ENCODE measurements at regions not wholly inside any gene's neighbourhood (a gene's known extent, or its start where the extent isn't known, plus 50 kb on each side); places are given as distances from the start of the nearest gene placed in this dataset.

DNA sequence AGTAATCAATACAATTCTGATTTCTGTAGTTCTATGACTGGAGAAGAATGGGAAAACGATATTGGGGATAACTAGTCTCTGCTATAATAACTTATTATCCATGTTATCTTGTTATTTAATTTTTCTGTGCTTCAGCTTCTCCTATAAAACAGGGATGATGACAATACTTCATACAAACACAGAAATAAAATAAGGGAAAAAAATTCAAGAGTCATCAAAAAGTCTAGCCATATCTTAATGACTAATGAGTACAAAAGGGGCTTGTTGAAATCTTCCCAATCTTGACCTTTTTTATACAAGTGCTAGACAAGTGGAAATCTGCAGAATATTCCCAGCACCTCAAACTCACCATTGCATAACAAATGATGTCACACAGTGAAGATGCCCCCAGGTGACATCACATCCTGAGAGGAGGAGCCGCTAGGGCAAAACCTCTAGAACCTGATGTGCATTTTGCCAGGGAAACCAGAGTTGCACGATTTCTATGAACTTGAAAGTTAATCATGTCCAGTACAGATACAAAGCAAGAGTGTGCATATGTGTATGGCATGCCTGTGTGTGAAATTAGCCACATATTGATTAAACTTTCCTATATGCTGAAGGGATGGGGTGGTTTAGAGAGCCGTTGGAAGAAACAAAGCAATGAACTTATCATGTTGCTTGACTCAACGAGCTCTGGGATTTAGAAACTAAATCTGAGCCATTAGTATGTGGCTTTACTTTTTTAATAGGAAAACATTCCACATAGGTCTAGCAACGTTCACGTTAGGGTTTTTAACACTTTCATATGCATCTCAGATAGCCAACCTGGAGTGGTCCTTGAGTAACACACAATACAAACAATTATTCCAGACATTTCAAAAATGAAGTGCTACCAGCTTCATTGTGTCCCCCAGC, 278.9 kb downstream of the SLC4A3 start:
- Mint-ChIP-seq H3K9me3 (no peaks in the 10 kb centered on the region), H3K4me3 (no peak overlapping the region), H3K4me1 (no peaks in the 10 kb centered on the region), H3K27me3 (peaks cover 3% of the 10 kb centered on the region), H3K36me3 (no peaks in the 10 kb centered on the region), H3K27ac (no peak overlapping the region)
- DNase-seq: no peak

- no peaks in the 10 kb centered on the region for H3K9me3 Mint-ChIP-seq
- H3K4me3 Mint-ChIP-seq: no peak overlapping the region
- no peaks in the 10 kb centered on the region for H3K4me1 Mint-ChIP-seq
- DNase-seq: no peak
- no peak overlapping the region for H3K27ac Mint-ChIP-seq
- no peaks in the 10 kb centered on the region for H3K36me3 Mint-ChIP-seq
- H3K27me3 Mint-ChIP-seq: peaks cover 3% of the 10 kb centered on the region
These were observed 279.6 kb downstream of the SLC4A3 start for GRCh38 chr2:219907011-219907365.

GRCh38 chr2:219908538-219908937, 281.1 kb downstream of the SLC4A3 start:
- H3K27ac Mint-ChIP-seq: no peak overlapping the region
- no peaks in the 10 kb centered on the region for H3K36me3 Mint-ChIP-seq
- no peak overlapping the region for H3K4me3 Mint-ChIP-seq
- no peak for DNase-seq
- H3K9me3 Mint-ChIP-seq: no peaks in the 10 kb centered on the region
- no peaks in the 10 kb centered on the region for H3K27me3 Mint-ChIP-seq
- H3K4me1 Mint-ChIP-seq: no peaks in the 10 kb centered on the region

GRCh38 chr2:219911541-219911940, 284.1 kb downstream of the SLC4A3 start:
- no peaks in the 10 kb centered on the region for H3K27me3 Mint-ChIP-seq
- H3K4me1 Mint-ChIP-seq: no peaks in the 10 kb centered on the region
- no peak for DNase-seq
- no peak overlapping the region for H3K27ac Mint-ChIP-seq
- H3K4me3 Mint-ChIP-seq: no peak overlapping the region
- H3K36me3 Mint-ChIP-seq: no peaks in the 10 kb centered on the region
- H3K9me3 Mint-ChIP-seq: no peaks in the 10 kb centered on the region

GRCh38 chr2:219912491-219912921, 285.1 kb downstream of the SLC4A3 start:
- Mint-ChIP-seq H3K27me3 (no peaks in the 10 kb centered on the region), H3K4me1 (no peaks in the 10 kb centered on the region), H3K9me3 (no peaks in the 10 kb centered on the region), H3K27ac (no peak overlapping the region), H3K36me3 (no peaks in the 10 kb centered on the region), H3K4me3 (no peak overlapping the region)
- no peak for DNase-seq

GRCh38 chr2:219914577-219914976, 287.1 kb downstream of the SLC4A3 start:
- no peaks in the 10 kb centered on the region for H3K36me3 Mint-ChIP-seq
- no peaks in the 10 kb centered on the region for H3K27me3 Mint-ChIP-seq
- no peaks in the 10 kb centered on the region for H3K9me3 Mint-ChIP-seq
- no peaks in the 10 kb centered on the region for H3K4me1 Mint-ChIP-seq
- no peak overlapping the region for H3K4me3 Mint-ChIP-seq
- H3K27ac Mint-ChIP-seq: no peak overlapping the region
- DNase-seq: no peak

DNA sequence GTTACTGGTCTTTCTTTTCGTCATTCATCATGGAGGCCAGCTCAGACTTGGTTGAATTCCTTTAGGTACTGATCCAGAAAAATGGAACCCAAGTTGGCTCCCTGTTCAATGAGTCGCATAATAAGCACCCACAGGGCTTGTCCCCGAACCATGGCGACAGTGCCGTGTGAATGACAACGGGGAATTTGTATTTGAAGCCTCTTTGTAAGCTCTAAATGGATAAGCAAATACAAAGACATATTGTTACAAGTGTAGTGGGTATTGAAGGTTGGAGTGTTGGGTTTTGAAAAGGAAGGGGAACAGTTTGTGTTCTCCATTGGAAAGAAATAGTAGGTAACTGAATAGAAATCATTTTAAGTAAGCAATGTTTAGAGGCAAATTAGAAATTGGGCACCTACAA, 288.9 kb downstream of the SLC4A3 start:
- Mint-ChIP-seq H3K4me1 (no peaks in the 10 kb centered on the region), H3K36me3 (no peaks in the 10 kb centered on the region), H3K27ac (no peak overlapping the region), H3K4me3 (no peak overlapping the region), H3K27me3 (no peaks in the 10 kb centered on the region), H3K9me3 (no peaks in the 10 kb centered on the region)
- no peak for DNase-seq

DNA sequence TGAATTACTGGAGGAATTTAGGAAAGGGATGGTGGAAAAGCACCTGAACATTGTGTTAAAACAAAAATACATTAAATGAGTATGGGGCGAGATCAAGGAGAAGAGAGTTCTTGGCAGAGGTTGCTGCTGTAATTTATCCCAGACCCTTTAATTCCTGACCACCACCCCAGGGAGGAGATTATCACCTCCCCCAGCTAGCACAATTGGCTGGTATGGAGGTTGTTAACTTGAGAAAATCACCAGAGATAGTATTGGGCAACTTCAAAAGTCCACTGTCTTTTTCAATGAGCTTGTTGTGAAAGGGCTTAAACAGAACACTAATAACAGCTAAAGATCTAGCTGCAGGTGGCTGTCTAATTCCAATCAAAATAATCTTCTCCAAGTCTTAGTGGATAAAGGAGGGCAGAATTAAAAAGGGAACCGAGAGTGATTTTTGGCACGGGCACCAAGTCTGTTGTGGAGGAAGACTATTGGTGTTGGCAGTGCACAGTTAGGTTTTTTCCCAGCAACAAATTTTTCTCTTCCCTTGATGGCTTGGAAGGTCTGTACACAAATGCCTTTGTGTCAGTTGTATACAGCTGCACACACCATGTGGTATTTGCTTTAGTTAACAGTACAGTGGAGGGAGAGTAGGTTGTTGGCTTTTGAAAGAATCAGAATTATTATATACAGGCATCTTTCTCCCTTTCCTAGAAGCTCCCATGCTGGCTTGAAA, 289.5 kb downstream of the SLC4A3 start:
- DNase-seq: no peak
- no peaks in the 10 kb centered on the region for H3K4me1 Mint-ChIP-seq
- no peaks in the 10 kb centered on the region for H3K27me3 Mint-ChIP-seq
- H3K27ac Mint-ChIP-seq: no peak overlapping the region
- H3K36me3 Mint-ChIP-seq: no peaks in the 10 kb centered on the region
- H3K9me3 Mint-ChIP-seq: no peaks in the 10 kb centered on the region
- H3K4me3 Mint-ChIP-seq: no peak overlapping the region

DNA sequence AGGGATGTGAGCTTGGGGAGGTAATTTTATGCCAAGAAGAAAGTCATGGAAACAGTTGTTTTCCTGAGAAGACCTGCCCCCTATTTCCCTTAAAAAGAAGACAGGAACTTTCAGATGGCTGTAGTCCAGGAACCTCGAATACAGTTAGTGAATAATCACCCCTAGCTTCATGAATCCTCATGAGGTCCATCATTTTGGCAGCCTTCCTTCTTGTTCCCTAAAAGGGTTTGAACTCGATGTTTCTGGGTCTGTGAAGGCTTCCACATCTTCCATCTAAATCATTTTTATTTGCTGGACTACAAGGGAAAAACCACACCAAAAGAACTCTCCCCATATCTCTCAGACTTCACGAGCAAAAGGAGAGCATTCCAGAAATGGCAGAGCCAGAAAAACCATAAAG, 290.8 kb downstream of the SLC4A3 start:
- H3K4me1 Mint-ChIP-seq: no peaks in the 10 kb centered on the region
- no peak overlapping the region for H3K4me3 Mint-ChIP-seq
- no peaks in the 10 kb centered on the region for H3K9me3 Mint-ChIP-seq
- DNase-seq: no peak
- H3K36me3 Mint-ChIP-seq: no peaks in the 10 kb centered on the region
- H3K27ac Mint-ChIP-seq: no peak overlapping the region
- no peaks in the 10 kb centered on the region for H3K27me3 Mint-ChIP-seq

DNA sequence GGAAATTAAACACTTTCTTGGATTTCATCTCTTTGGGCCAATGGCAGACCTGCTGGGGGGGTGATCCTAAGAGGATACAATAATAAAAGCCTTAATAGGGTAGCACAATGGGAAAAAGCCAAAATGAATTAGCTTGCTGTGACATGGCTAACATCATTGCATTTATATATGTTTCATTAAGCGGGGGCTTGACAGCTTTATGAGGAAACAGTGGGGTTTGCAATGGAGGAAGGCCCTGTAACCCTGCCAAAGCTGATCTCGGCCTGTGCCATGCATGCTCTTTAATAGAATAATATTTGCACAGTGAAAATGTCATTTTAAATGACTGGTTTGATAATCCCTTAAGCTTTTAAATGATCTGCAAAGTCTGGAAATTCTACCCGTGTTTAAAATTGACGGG, 291.5 kb downstream of the SLC4A3 start:
- DNase-seq: no peak
- no peaks in the 10 kb centered on the region for H3K4me1 Mint-ChIP-seq
- H3K4me3 Mint-ChIP-seq: no peak overlapping the region
- no peaks in the 10 kb centered on the region for H3K27me3 Mint-ChIP-seq
- no peak overlapping the region for H3K27ac Mint-ChIP-seq
- H3K36me3 Mint-ChIP-seq: no peaks in the 10 kb centered on the region
- no peaks in the 10 kb centered on the region for H3K9me3 Mint-ChIP-seq

GRCh38 chr2:219919506-219919905, 292.1 kb downstream of the SLC4A3 start:
- Mint-ChIP-seq H3K27me3 (no peaks in the 10 kb centered on the region), H3K9me3 (no peaks in the 10 kb centered on the region), H3K4me3 (no peak overlapping the region), H3K4me1 (no peaks in the 10 kb centered on the region), H3K36me3 (no peaks in the 10 kb centered on the region), H3K27ac (no peak overlapping the region)
- DNase-seq: no peak

DNA sequence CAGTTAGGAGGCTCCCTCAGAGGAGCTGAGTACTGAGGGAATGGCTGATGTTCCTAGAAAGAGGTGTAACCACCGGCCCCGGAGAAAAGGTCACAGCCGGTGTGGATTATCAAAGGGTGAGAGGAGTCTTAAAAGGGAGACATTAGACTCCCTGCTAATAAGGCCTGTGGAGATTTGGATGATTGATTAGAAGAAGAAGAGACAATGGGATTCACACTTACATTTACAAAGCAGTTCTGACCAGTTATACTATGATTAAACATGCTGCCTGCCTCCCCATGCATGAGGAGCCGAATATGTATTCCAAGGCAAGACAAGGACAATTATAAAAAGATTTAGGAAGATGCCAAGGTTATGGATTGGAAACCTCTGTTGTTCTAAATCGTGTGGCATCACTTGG, 302.4 kb downstream of the SLC4A3 start:
- Mint-ChIP-seq H3K9me3 (peaks cover 3% of the 10 kb centered on the region), H3K4me1 (no peaks in the 10 kb centered on the region), H3K36me3 (no peaks in the 10 kb centered on the region), H3K27ac (no peak overlapping the region), H3K4me3 (no peak overlapping the region), H3K27me3 (peaks cover 5% of the 10 kb centered on the region)
- no peak for DNase-seq

- Mint-ChIP-seq H3K4me1 (no peaks in the 10 kb centered on the region), H3K4me3 (no peak overlapping the region), H3K27me3 (no peaks in the 10 kb centered on the region), H3K36me3 (no peaks in the 10 kb centered on the region), H3K9me3 (peaks cover 2% of the 10 kb centered on the region), H3K27ac (no peak overlapping the region)
- no peak for DNase-seq
These were observed 312.2 kb downstream of the SLC4A3 start for GRCh38 chr2:219939647-219940046.

DNA sequence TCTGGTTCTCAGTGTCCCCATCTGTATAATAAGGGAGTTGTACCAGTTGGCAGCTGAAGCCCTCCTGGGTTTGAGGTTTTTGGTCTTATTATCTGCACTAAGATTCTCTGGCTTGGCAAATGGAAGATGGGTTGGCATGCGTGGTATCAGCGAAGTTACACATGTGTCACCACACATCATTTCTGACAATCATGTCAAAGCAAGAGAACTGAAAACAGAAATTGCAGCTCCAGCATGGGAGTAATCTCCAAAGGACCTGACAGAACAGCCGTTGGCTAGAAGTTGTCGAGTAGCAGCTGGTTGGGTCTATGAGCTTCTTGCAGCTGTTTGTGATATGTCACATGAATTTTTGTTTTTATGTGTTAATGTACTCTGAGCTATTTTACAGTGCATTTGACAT, 317.4 kb downstream of the SLC4A3 start:
- no peak for DNase-seq
- no peaks in the 10 kb centered on the region for H3K36me3 Mint-ChIP-seq
- no peaks in the 10 kb centered on the region for H3K4me1 Mint-ChIP-seq
- no peak overlapping the region for H3K27ac Mint-ChIP-seq
- peaks cover 7% of the 10 kb centered on the region for H3K27me3 Mint-ChIP-seq
- no peaks in the 10 kb centered on the region for H3K9me3 Mint-ChIP-seq
- no peak overlapping the region for H3K4me3 Mint-ChIP-seq

GRCh38 chr2:219946021-219946420, 318.6 kb downstream of the SLC4A3 start:
- no peaks in the 10 kb centered on the region for H3K9me3 Mint-ChIP-seq
- no peak overlapping the region for H3K27ac Mint-ChIP-seq
- H3K4me3 Mint-ChIP-seq: no peak overlapping the region
- peaks cover 7% of the 10 kb centered on the region for H3K27me3 Mint-ChIP-seq
- no peaks in the 10 kb centered on the region for H3K36me3 Mint-ChIP-seq
- H3K4me1 Mint-ChIP-seq: no peaks in the 10 kb centered on the region
- DNase-seq: no peak

DNA sequence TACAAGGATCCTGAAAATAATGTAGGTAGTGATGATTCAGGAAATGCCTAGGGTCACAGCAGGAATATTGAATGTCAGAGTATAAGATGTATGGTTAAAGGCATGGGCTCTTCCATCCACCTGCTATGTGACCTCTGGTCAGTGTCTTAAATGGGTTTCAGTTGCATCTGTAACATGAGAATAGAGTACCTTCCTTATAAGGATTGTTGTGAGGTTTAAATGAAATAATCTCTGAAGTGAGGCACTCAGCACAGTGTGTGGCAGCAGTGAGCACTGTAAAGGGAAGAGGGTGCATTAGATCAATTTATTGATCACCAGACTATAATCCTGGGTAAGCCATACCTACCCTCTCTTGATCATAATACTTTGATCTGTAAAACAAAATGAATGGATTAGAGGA, 319.1 kb downstream of the SLC4A3 start:
- Mint-ChIP-seq H3K27me3 (peaks cover 7% of the 10 kb centered on the region), H3K4me3 (no peak overlapping the region), H3K9me3 (no peaks in the 10 kb centered on the region), H3K27ac (no peak overlapping the region), H3K36me3 (no peaks in the 10 kb centered on the region), H3K4me1 (no peaks in the 10 kb centered on the region)
- DNase-seq: no peak

All from activated naive CD8-positive, alpha-beta T cell treated with anti-CD3 and anti-CD28 coated beads for 36 hours (primary cell).